Esophagus muscularis mucosa (tissue), 4 donors: ENCODE measurements at regions not wholly inside any gene's neighbourhood (a gene's known extent, or its start where the extent isn't known, plus 50 kb on each side); places are given as distances from the start of the nearest gene placed in this dataset.

Source experiments
- CTCF ChIP-seq, 3 experiments: fragments of 200-600 bp in 2 of 3; fragments of 450-650 bp in 1 of 3; sonication (generic) in 2 of 3; IDR thresholded peaks; one replicate each; pipeline ENCODE4 v1.5.1; 2017 to 2019; ENCODE audit warnings: antibody characterized with exemption in 3 of 3, mild to moderate bottlenecking in 2 of 3, moderate library complexity in 1 of 3
- EP300 ChIP-seq: sonication (generic); formaldehyde crosslinking; IDR thresholded peaks from one replicate; pipeline ENCODE4 v1.6.1; 2017; ENCODE audit warnings: antibody characterized with exemption
- POLR2A ChIP-seq: fragments of 450-650 bp; IDR thresholded peaks from one replicate; pipeline ENCODE4 v1.6.1; 2017; ENCODE audit warnings: antibody characterized with exemption, moderate library complexity, mild to moderate bottlenecking, low read depth
- POLR2AphosphoS5 ChIP-seq, 2 donors: sonication (generic); formaldehyde crosslinking; IDR thresholded peaks; one replicate each; pipeline ENCODE4 v1.6.1; 2017; ENCODE audit warnings: antibody characterized with exemption in 2 of 2

DNA sequence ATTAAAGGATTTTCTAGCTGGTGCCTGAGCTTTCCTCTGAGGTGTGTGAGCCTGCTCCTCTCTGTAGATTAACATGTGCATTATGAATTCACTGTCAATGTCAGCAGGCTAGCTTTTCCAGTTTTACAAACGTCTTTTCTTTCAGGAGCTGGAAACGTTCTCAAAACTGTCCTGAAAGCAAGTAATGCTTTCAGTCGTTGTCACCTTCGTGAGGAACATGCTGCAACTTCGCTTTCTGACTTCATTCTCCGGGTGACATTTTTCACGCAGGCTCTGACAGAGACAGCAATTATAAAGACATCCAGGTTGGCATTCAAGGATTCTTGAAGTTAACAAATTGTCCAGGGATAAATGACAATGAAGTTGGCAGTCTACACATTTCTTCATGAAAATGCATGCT, 671.5 kb downstream of the DHX35 start:
- TF ChIP-seq POLR2A (no peak), CTCF (IDR thresholded peaks at IDR 0.05) (no peak), EP300 (no peak), POLR2AphosphoS5 (IDR thresholded peaks at IDR 0.05) (no peak)
